ENCODE measurements at regions not wholly inside any gene's neighbourhood (a gene's known extent, or its start where the extent isn't known, plus 50 kb on each side); places are given as distances from the start of the nearest gene placed in this dataset.

DNA sequence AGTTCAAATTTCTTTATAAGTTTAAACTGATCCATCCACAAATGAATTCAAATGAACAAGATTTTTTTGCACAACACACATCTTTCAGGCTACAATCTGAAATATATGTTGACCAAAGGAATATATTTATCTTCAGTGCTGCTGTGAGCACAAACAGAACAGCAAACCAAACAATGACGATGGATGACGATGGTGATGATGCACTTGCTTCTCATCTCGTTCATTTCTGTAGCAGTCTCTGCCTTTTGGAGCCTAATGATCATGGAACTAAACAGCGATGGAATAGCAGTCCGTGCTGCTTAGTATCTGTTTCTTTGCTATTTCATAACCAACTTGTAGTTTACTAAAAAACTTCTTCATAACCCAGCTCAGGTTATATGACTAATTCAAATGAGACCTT lies 220.7 kb upstream of the BLID start:
- Histone ChIP-seq H3K4me2 (ENCODE audit: low read length) (no peak overlapping the region), H3K79me2 (ENCODE audit: insufficient read depth, low read length) (no peaks in the 10 kb centered on the region), H3K9me3 (ENCODE audit: control insufficient read depth in 1 of 2, insufficient read depth in 1 of 2, low read depth in 1 of 2, low read length in 2 of 2) (no peaks in the 10 kb centered on the region), H4K20me1 (ENCODE audit: insufficient read depth) (no peaks in the 10 kb centered on the region), H3K9ac (ENCODE audit: low read length) (no peak overlapping the region), H3K4me1 (ENCODE audit: control insufficient read depth in 1 of 2, insufficient read depth in 2 of 2, low read length in 2 of 2) (no peaks in the 10 kb centered on the region), H3K27me3 (ENCODE audit: insufficient read depth, low read length) (no peaks in the 10 kb centered on the region), H3K4me3 (replicated peaks in 1 of 2; ENCODE audit: low read depth in 1 of 2, low read length in 2 of 2) (no peak overlapping the region), H2AFZ (ENCODE audit: low read depth, low read length, poor library complexity, severe bottlenecking) (no peak overlapping the region), H3K27ac (ENCODE audit: low read depth, low read length) (no peak overlapping the region), H3K9me2 (ENCODE audit: insufficient read depth) (no peaks in the 10 kb centered on the region), H3K36me3 (ENCODE audit: control insufficient read depth in 1 of 2, insufficient read depth in 2 of 2, low read length in 2 of 2) (no peaks in the 10 kb centered on the region)
- ChIA-PET CTCF (no interaction called here), RAD21 (ENCODE audit: low non-redundant PET in 1 of 2, low total read pairs in 2 of 2, uncharacterized antibody in 2 of 2, unreplicated experiment in 2 of 2) (no interaction called here), POLR2A (no interaction called here)
- ATAC-seq (no peak), DNase-seq (ENCODE audit: low read depth, low spot score) (no peak)
- intact Hi-C loops (cut with micrococcal nuclease) = no loop called here
- no TSS peak for BruUV-seq (replicated peaks)
- TF ChIP-seq POLR2A (IDR thresholded peaks at IDR 0.05; ENCODE audit: borderline replicate concordance, extremely low read depth, insufficient read depth, insufficient read length) (no peak), YY1 (IDR thresholded peaks at IDR 0.05; ENCODE audit: extremely low read depth, insufficient replicate concordance, low read depth, low read length) (no peak), TCF7L2 (IDR thresholded peaks at IDR 0.05; ENCODE audit: borderline replicate concordance, extremely low read depth, insufficient read depth, insufficient read length) (no peak), SIN3A (IDR thresholded peaks at IDR 0.05; ENCODE audit: low read depth) (no peak), RAD21 (IDR thresholded peaks at IDR 0.05; ENCODE audit: low read depth) (no peak), EGR1 (IDR thresholded peaks at IDR 0.05; ENCODE audit: low read depth) (no peak), EZH2phosphoT487 (IDR thresholded peaks at IDR 0.05; ENCODE audit: borderline replicate concordance) (no peak), SRF (IDR thresholded peaks at IDR 0.05; ENCODE audit: low read depth) (no peak), SP1 (IDR thresholded peaks at IDR 0.05; ENCODE audit: low read depth) (no peak), ZNF274 (IDR thresholded peaks at IDR 0.05; ENCODE audit: low read depth, low read length) (no peak)
- TF ChIP-seq, protein P1, sequence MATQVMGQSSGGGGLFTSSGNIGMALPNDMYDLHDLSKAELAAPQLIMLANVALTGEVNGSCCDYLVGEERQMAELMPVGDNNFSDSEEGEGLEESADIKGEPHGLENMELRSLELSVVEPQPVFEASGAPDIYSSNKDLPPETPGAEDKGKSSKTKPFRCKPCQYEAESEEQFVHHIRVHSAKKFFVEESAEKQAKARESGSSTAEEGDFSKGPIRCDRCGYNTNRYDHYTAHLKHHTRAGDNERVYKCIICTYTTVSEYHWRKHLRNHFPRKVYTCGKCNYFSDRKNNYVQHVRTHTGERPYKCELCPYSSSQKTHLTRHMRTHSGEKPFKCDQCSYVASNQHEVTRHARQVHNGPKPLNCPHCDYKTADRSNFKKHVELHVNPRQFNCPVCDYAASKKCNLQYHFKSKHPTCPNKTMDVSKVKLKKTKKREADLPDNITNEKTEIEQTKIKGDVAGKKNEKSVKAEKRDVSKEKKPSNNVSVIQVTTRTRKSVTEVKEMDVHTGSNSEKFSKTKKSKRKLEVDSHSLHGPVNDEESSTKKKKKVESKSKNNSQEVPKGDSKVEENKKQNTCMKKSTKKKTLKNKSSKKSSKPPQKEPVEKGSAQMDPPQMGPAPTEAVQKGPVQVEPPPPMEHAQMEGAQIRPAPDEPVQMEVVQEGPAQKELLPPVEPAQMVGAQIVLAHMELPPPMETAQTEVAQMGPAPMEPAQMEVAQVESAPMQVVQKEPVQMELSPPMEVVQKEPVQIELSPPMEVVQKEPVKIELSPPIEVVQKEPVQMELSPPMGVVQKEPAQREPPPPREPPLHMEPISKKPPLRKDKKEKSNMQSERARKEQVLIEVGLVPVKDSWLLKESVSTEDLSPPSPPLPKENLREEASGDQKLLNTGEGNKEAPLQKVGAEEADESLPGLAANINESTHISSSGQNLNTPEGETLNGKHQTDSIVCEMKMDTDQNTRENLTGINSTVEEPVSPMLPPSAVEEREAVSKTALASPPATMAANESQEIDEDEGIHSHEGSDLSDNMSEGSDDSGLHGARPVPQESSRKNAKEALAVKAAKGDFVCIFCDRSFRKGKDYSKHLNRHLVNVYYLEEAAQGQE (IDR thresholded peaks at IDR 0.05; ENCODE audit: low read depth) = no peak
- TF ChIP-seq, protein P2, sequence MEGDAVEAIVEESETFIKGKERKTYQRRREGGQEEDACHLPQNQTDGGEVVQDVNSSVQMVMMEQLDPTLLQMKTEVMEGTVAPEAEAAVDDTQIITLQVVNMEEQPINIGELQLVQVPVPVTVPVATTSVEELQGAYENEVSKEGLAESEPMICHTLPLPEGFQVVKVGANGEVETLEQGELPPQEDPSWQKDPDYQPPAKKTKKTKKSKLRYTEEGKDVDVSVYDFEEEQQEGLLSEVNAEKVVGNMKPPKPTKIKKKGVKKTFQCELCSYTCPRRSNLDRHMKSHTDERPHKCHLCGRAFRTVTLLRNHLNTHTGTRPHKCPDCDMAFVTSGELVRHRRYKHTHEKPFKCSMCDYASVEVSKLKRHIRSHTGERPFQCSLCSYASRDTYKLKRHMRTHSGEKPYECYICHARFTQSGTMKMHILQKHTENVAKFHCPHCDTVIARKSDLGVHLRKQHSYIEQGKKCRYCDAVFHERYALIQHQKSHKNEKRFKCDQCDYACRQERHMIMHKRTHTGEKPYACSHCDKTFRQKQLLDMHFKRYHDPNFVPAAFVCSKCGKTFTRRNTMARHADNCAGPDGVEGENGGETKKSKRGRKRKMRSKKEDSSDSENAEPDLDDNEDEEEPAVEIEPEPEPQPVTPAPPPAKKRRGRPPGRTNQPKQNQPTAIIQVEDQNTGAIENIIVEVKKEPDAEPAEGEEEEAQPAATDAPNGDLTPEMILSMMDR (IDR thresholded peaks at IDR 0.05 in 2 of 3, conservative IDR thresholded peaks at IDR 0.05 in 1 of 3; ENCODE audit: borderline replicate concordance in 1 of 3, insufficient read depth in 1 of 3, low read depth in 2 of 3, low read length in 2 of 3) = no peak
- TF ChIP-seq, protein P3, sequence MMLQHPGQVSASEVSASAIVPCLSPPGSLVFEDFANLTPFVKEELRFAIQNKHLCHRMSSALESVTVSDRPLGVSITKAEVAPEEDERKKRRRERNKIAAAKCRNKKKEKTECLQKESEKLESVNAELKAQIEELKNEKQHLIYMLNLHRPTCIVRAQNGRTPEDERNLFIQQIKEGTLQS (IDR thresholded peaks at IDR 0.05) = no peak
- TF ChIP-seq, protein P4, sequence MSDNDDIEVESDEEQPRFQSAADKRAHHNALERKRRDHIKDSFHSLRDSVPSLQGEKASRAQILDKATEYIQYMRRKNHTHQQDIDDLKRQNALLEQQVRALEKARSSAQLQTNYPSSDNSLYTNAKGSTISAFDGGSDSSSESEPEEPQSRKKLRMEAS (IDR thresholded peaks at IDR 0.05) = no peak

Data from HCT116 (cell line).